GM18502 (cell line): ENCODE measurements at regions not wholly inside any gene's neighbourhood (a gene's known extent, or its start where the extent isn't known, plus 50 kb on each side); places are given as distances from the start of the nearest gene placed in this dataset.

Source experiments
- ATAC-seq: cut with Tn5 transposase; IDR thresholded peaks from one replicate; pipeline ENCODE4 v1.9.1; 2021; ENCODE audit warnings: mild to moderate bottlenecking; ENCODE audit not compliant: unreplicated experiment, poor library complexity

DNA sequence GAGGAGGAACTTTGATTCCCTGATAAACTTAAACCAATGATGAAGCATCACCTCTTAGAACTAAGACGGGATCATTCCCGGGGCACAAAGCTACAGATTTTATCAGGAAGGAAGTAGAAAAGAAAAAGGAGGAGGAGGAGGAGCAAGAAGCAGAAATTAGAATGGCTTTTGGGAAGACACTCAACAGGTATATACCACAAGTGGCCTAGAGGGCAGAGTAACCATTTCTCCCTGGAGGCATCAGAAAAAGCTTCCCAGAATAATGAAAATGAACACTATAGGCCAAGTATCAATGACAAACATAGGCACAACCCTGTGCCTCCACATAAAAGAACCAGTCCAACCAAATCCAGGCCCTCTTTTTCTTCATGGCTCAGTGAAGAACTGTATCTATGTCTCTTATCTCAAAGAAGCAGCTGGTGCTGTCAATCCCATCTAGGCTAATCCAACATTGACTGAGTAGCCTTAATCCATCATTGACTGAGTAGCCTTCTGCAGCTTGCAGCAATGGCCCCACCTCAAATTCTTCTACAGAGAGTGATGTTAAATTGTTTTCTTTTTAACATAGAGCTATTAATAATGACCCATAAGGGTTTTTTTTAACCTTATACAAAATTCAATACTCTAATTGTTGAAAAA lies 178.8 kb upstream of the KIF2A start:
- ATAC-seq, result no peak

DNA sequence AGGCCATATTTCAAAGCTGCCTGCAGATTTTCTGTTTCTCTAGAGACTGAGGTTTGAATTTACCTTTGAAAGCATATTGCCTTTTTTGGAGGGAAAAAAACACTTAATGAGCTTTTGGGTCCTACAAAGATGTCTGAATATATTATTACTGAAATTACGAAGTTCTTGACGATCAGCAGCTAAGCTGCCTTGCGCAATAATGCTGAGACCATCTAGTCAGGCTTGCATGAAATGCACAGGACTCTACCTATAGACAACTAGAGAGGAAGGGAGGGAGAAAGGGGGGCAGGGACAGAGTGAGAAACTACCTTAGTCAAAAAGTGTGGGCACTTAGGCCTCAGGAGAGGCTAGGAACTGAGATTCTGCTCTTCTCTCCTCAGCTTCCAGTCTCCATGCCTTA lies 175.9 kb upstream of the KIF2A start:
- no peak for ATAC-seq

- no peak for ATAC-seq
These were observed 173.7 kb upstream of the KIF2A start for GRCh38 chr5:62132276-62132675.

DNA sequence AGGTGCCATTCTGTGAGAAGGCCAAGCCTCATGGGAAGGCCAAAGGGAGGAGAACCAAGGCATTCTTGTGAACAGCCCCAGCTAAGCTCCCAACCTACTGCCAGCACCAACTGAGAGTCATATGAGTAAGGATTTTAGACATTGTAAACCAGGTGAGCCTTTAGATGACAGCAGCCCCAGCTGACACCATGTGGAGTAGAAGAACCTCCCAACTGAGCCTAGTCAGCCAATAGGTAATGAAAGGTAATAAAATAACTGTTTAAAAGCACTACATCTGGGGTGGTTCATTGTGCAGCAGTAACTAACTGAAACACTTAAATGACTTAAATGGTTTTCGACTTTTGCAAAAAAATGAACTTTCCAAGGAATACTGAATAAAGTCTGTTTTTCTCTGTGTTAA lies 172.6 kb upstream of the KIF2A start:
- no peak for ATAC-seq

DNA sequence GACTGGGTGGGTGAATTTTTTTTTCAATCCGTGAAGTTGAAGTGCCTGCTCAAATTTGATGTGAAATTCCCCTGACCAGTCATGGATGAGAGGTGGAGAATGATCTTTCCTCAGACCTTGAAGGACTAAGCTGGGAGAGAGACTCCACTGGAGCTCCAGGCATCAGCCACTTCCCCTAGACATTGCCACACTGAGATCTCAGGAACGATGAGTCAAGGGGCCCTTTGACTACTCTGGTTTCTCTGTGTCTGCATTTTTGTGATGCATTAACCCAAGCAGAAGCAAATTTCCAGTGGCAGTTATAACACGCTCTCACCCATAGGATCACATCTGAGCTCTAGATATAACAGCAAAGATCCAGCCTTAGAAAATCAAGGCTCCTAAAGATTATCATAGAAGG lies 171.2 kb upstream of the KIF2A start:
- ATAC-seq, result no peak

- ATAC-seq, result no peak
These were observed 168.4 kb upstream of the KIF2A start for GRCh38 chr5:62137628-62138027.

- no peak for ATAC-seq
These were observed 167.4 kb upstream of the KIF2A start for GRCh38 chr5:62138607-62139006.

DNA sequence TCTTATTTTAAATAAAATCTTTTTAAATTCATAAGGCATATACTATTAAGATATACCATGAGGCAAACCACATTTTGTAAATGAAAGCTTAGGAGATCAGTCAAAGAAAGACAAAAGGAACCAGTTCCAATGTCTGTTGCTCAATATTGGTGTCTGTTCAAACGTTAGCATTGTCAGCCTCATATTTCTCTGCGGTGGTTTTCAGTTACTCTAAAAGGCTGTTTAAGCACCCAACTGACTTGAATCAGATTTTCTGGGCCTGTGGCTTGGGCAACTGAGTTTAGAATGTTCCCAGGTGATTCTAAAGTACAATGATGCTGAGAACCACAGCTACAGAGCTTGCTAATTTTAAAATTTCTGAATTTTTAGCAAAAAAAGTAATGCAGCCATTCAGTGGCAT lies 166.3 kb upstream of the KIF2A start:
- no peak for ATAC-seq

GRCh38 chr5:62142351-62142750 lies 163.7 kb upstream of the KIF2A start:
- ATAC-seq, result no peak

DNA sequence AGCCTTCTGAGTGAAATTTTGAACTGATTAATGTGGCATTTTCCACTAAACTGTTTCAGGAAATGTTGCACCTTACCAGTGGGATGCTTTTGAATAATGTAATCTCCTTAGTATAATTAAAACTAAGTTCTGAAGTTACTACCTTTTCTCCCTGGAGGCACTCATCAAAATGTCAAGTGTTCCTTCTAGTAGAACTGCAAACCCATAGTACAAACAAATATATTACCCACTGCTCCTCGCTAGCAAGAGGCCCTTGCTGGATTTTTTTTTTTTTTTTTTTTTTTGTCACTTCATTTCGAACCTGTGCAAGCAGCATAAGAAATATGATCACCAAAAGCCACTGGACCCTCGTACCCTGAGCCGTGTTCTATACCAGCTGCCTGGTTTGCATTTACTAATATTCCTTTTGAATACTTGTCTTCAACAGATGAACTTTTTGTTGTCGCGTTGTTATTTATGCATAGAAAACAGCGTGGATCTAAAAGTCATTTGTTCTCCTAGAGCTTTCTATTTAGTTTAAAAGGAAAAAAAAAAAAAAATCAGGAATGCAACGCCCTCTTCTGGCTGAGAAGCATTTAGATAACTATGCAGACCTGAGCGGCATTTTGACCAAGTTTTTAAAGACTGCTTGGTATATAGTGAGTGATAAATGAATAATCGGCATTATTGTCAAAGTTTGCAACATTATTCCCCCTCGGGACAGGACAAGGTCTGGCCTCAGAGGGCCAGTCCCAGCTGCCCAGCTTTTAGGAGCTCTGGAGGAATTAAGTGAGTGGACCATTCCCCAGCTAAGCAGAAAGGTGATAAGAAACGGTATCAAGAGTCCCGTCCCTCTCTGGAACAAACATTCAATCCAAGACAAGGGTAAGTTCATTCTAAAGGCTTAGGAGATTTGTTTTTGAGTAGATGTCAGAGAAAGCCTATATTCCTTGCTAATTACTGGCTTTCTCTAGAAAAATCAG lies 162.5 kb upstream of the KIF2A start:
- ATAC-seq, result no peak

- ATAC-seq, result no peak
These were observed 161.5 kb upstream of the KIF2A start for GRCh38 chr5:62144401-62145022.

- no peak for ATAC-seq
These were observed 156.1 kb upstream of the KIF2A start for GRCh38 chr5:62149879-62150278.

DNA sequence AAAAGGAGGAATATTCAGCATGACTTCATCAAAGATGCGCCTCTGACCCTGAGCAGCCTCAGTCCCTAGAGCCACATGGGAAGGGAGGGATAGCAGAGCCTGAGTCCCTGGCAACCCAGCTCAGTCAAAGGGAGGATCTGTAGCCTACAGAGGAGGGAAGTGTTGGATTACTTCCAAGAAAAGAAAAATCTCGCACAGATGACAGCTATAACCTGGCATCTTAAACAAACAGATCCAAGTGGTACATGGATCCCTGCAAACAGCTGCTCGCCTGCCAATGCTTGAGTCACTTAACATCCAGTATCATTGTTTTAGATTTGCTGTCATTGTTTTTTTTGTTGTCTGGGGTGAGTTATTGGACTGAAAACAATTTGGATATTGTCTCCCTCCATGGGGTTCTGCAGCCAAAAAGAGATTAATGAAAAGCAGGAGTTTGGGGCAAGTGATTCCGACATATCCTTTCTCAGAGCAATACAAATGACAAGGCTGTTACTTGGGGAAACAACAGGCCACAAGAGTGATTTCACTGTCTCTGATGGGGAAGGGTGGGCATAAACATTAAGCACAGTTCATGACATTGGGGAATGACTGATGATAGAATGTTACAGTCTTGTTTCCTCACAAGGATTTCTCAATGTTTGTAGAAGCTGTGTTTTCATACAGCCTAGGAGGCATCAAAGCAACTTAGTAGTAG lies 153.5 kb upstream of the KIF2A start:
- no peak for ATAC-seq

- no peak for ATAC-seq
These were observed 151.2 kb upstream of the KIF2A start for GRCh38 chr5:62154758-62155157.

- no peak for ATAC-seq
These were observed 150.0 kb upstream of the KIF2A start for GRCh38 chr5:62155988-62156387.

DNA sequence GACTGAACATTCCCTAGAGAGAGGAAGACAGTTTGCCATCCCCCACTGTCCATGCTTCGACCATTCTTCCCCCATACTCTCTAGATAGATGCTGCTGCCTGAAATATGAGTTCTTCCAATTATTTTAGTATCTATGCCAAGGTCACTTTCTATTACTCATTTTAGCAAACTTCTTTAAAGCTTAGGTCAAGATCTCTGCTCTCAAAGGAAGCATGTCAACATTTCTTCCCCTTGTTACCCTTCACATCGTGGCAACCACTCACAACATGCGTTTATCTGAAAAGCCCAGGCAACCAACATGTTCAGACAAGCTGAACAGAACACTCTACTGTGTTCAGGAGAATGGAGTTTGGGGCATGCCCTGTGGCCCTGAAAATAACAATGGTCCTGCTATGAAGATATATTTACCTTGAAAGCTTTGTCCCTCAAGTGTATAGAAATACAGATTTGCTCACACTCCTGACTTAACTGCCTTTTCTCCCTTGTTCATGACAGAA lies 138.4 kb upstream of the KIF2A start:
- no peak for ATAC-seq

GRCh38 chr5:62168506-62169281 lies 137.3 kb upstream of the KIF2A start:
- no peak for ATAC-seq

DNA sequence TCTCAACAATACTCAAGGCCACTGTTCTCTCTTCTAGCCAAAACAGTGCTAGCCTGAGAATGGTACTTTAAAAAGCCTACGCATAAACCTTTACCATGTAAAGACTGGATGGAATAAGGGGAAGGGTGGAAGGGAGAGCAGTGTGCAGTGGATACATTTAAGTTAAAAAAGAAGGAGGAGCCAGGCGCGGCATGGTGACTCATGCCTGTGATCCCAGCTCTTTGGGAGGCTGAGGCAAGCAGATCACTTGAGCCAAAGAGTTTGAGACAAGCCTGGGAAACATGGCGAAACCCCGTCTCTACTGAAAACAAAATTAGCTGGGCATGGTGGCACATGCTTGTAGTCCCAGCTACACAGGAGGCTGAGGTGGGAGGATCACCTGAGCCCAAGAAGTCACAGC lies 127.7 kb upstream of the KIF2A start:
- ATAC-seq, result no peak

DNA sequence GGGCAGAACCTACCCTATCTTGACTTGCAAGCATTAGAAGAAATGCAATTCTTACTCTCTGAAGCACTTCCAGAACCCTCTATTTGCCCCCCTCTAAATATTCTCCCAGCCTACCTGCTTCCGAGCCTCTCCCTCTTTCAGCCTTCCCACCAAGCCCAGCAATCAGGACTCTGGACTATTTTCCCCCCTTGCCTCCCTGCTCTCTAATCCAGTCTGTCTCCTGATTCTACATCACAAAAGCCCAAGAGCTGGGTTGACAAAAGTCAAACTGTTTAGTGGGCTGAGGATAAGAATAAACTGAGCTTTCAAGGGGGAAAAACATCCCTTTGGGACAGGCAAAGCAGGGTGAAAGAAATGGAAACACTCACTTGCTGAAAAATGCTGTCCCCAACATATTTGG lies 123.2 kb upstream of the KIF2A start:
- ATAC-seq, result no peak

DNA sequence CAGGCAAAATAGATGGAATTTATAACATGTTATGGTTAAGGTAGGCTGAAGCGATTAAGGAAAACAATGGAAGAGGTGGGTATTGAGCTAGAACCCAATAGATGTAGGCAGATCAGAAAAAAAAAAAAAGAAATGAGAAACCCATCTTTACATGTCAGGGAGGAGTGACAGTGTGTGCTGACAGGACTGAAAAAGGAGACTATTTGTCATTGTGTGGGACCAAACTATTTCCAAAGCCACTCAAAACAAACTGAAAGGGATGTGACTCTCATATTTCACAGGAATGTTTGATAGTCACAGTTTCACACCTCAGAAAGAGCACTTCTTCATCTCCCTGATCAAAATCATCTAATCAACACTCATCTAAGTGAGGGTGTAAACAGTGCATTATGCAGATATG lies 122.3 kb upstream of the KIF2A start:
- no peak for ATAC-seq
